Breast epithelium (tissue), 4 donors: ENCODE measurements at regions not wholly inside any gene's neighbourhood (a gene's known extent, or its start where the extent isn't known, plus 50 kb on each side); places are given as distances from the start of the nearest gene placed in this dataset.
A peak's percentile ranks its signal among the peaks of the same experiment; 100 is the strongest.

ENCODE experiments used
- DNase-seq, 2 donors: peaks; one replicate each; pipeline ENCODE4 v3.0.0-alpha.2; 2019; ENCODE audit warnings: low spot score in 2 of 2
- H3K27ac ChIP-seq, 2 donors: fragments of 200-600 bp; sonication (generic) in 1 of 2; one replicate each; pipeline ENCODE4 v1.5.1; 2016 to 2019; ENCODE audit warnings: mild to moderate bottlenecking in 1 of 2
- H3K27me3 ChIP-seq, 2 donors: fragments of 200-600 bp; sonication (generic) in 1 of 2; one replicate each; pipeline versions ENCODE4 v1.5.1 to v1.6.0; 2017 to 2019; ENCODE audit warnings: control low read depth in 1 of 2, mild to moderate bottlenecking in 1 of 2
- H3K36me3 ChIP-seq: fragments of 200-600 bp; one replicate; pipeline ENCODE4 v1.5.1; 2019
- H3K4me1 ChIP-seq, 2 donors: fragments of 200-600 bp; sonication (generic); one replicate each; pipeline ENCODE4 v1.5.1; 2016 to 2019; ENCODE audit warnings: control low read depth in 1 of 2
- H3K4me3 ChIP-seq, 3 donors: fragments of 200-600 bp; sonication (generic); 1 replicate in 2 of 3; 2 replicates in 1 of 3; pipeline ENCODE4 v1.5.1; 2016 to 2019; ENCODE audit warnings: mild to moderate bottlenecking in 3 of 3, moderate library complexity in 2 of 3
- H3K9me3 ChIP-seq, 2 donors: fragments of 200-600 bp; sonication (generic) in 1 of 2; one replicate each; pipeline ENCODE4 v1.5.1; 2016 to 2019; ENCODE audit warnings: control low read depth in 1 of 2
- CTCF ChIP-seq, 3 donors: fragments of 450-650 bp; IDR thresholded peaks; one replicate each; pipeline ENCODE4 v1.5.1; 2016 to 2017; ENCODE audit warnings: antibody characterized with exemption in 3 of 3, mild to moderate bottlenecking in 3 of 3, moderate library complexity in 3 of 3
- POLR2A ChIP-seq: fragments of 450-650 bp; IDR thresholded peaks from one replicate; pipeline ENCODE4 v1.6.1; 2016; ENCODE audit warnings: antibody characterized with exemption, mild to moderate bottlenecking, moderate library complexity
- POLR2AphosphoS5 ChIP-seq, 3 donors: sonication (generic); formaldehyde crosslinking; IDR thresholded peaks; one replicate each; pipeline ENCODE4 v1.6.1; 2017; ENCODE audit warnings: antibody characterized with exemption in 3 of 3
- intact Hi-C: fragments of 100-400 bp; cut with DNase I; formaldehyde crosslinking; loops from one replicate; pipeline ENCODE4 v1.15.1; 2023; ENCODE audit warnings: low total_unique reads

GRCh38 chr14:105929327-105930081 lies 403.1 kb downstream of the TMEM121 start:
- intact Hi-C loops, result no loop called here
- H3K4me3 ChIP-seq, result no peak overlapping the region
- H3K9me3 ChIP-seq, result peaks cover 0 to 1% of the 10 kb centered on the region in 2 donors
- H3K27ac ChIP-seq, result no peak overlapping the region
- H3K4me1 ChIP-seq, result no peaks in the 10 kb centered on the region
- H3K36me3 ChIP-seq, result no peaks in the 10 kb centered on the region
- no peaks in the 10 kb centered on the region for H3K27me3 ChIP-seq
- DNase-seq, result no peak
- TF ChIP-seq POLR2A (no peak), CTCF (IDR thresholded peaks at IDR 0.05) (no peak), POLR2AphosphoS5 (IDR thresholded peaks at IDR 0.05) (no peak)

- no peak for DNase-seq
- intact Hi-C loops, result no loop called here
- no peaks in the 10 kb centered on the region for H3K36me3 ChIP-seq
Observed at GRCh38 chr14:105930572-105930971, 404.2 kb downstream of the TMEM121 start.

GRCh38 chr14:105931808-105932483 lies 405.6 kb downstream of the TMEM121 start:
- Histone ChIP-seq H3K27ac (no peak overlapping the region), H3K27me3 (no peaks in the 10 kb centered on the region), H3K9me3 (peaks cover 0 to 14% of the 10 kb centered on the region in 2 donors), H3K36me3 (no peaks in the 10 kb centered on the region), H3K4me3 (no peak overlapping the region), H3K4me1 (no peaks in the 10 kb centered on the region)
- intact Hi-C loops, result no loop called here
- no peak for DNase-seq
- TF ChIP-seq POLR2AphosphoS5 (IDR thresholded peaks at IDR 0.05) (no peak), CTCF (IDR thresholded peaks at IDR 0.05) (no peak), POLR2A (no peak)

More at GRCh38 chr14:105930572-105930971, 404.2 kb downstream of the TMEM121 start:
- Histone ChIP-seq H3K4me3 (no peak overlapping the region), H3K27ac (no peak overlapping the region), H3K9me3 (peaks cover 0 to 7% of the 10 kb centered on the region in 2 donors), H3K27me3 (no peaks in the 10 kb centered on the region), H3K4me1 (no peaks in the 10 kb centered on the region)
- TF ChIP-seq POLR2A (no peak), POLR2AphosphoS5 (IDR thresholded peaks at IDR 0.05) (no peak), CTCF (IDR thresholded peaks at IDR 0.05) (no peak)

GRCh38 chr14:105933238-105933637 lies 406.9 kb downstream of the TMEM121 start:
- no peaks in the 10 kb centered on the region for H3K36me3 ChIP-seq
- DNase-seq, result no peak
- no peak for TF ChIP-seq POLR2A
- TF ChIP-seq CTCF (IDR thresholded peaks at IDR 0.05), result no peak
- TF ChIP-seq POLR2AphosphoS5 (IDR thresholded peaks at IDR 0.05), result no peak
- H3K27ac ChIP-seq, result no peak overlapping the region
- intact Hi-C loops, result no loop called here
- peaks cover 9 to 16% of the 10 kb centered on the region in 2 donors for H3K9me3 ChIP-seq
- no peaks in the 10 kb centered on the region for H3K4me1 ChIP-seq
- H3K27me3 ChIP-seq, result no peaks in the 10 kb centered on the region
- no peak overlapping the region for H3K4me3 ChIP-seq

- Histone ChIP-seq H3K36me3 (no peaks in the 10 kb centered on the region), H3K4me3 (no peak overlapping the region), H3K9me3 (peaks cover 22 to 37% of the 10 kb centered on the region in 2 donors), H3K4me1 (no peaks in the 10 kb centered on the region), H3K27ac (no peak overlapping the region), H3K27me3 (no peaks in the 10 kb centered on the region)
- intact Hi-C loops, result no loop called here
- TF ChIP-seq CTCF (IDR thresholded peaks at IDR 0.05) (no peak), POLR2A (no peak), POLR2AphosphoS5 (IDR thresholded peaks at IDR 0.05) (no peak)
- DNase-seq, result peak in 1 of 2 donors; percentile 30
Observed at GRCh38 chr14:105935384-105935783, 409.0 kb downstream of the TMEM121 start.
